ENCODE measurements at regions not wholly inside any gene's neighbourhood (a gene's known extent, or its start where the extent isn't known, plus 50 kb on each side); places are given as distances from the start of the nearest gene placed in this dataset.

GRCh38 chr4:29073571-29073970, 1646.6 kb upstream of the PCDH7 start:
- no peak for TF ChIP-seq GATA2 (IDR thresholded peaks at IDR 0.05; ENCODE audit: low read depth, low read length)
- TF ChIP-seq GATA3 (IDR thresholded peaks at IDR 0.05; ENCODE audit: low read depth, low read length): no peak

GRCh38 chr4:29075366-29075765, 1644.8 kb upstream of the PCDH7 start:
- TF ChIP-seq GATA2 (IDR thresholded peaks at IDR 0.05; ENCODE audit: low read depth, low read length): no peak

DNA sequence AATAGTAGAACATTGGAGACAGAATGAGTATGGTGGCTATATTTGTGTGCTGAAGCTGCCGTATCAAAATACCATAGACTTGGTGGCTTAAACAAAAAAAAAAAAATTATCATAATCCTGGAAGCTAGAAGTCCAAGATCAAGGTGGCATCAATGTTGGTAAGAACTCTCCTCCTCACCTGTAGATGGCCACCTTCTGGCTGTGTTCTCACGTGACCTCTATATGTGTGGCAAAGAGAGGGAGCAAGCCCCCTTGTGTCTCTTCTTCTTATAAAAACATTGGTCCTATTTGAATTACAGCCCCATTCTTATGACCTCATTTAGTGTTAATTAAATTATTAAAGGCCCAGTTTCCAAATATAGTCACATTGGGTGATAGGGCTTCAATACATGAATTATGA, 1640.9 kb upstream of the PCDH7 start:
- TF ChIP-seq GATA3 (IDR thresholded peaks at IDR 0.05; ENCODE audit: low read depth, low read length): no peak
- TF ChIP-seq GATA2 (IDR thresholded peaks at IDR 0.05; ENCODE audit: low read depth, low read length): no peak

GRCh38 chr4:29081234-29081955, 1638.8 kb upstream of the PCDH7 start:
- no peak for TF ChIP-seq GATA2 (IDR thresholded peaks at IDR 0.05; ENCODE audit: low read depth, low read length)
- TF ChIP-seq GATA3 (IDR thresholded peaks at IDR 0.05; ENCODE audit: low read depth, low read length): no peak

DNA sequence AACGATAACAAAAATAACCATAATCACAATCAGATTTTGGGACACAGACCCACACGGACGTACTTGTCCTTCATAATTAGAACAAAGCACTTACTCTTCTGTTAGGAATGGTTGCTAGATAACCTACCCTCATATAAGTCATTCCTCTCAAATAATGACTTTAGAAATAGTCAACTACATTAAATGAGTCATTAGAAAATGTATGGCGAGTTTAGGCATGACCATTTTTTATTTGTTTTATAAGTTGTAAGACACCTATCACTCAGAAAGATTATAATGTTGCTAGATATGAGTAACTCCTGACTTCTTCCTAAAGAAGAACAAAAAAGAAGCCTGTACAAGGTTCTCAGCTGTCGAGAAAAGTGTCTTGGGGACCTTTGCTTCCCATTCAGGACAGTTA, 1637.5 kb upstream of the PCDH7 start:
- TF ChIP-seq GATA2 (IDR thresholded peaks at IDR 0.05; ENCODE audit: low read depth, low read length): no peak
- TF ChIP-seq GATA3 (IDR thresholded peaks at IDR 0.05; ENCODE audit: low read depth, low read length): no peak

- TF ChIP-seq GATA3 (IDR thresholded peaks at IDR 0.05; ENCODE audit: low read depth, low read length) (no peak), GATA2 (IDR thresholded peaks at IDR 0.05; ENCODE audit: low read depth, low read length) (no peak)
Measured at GRCh38 chr4:29085748-29086147, 1634.4 kb upstream of the PCDH7 start.

- TF ChIP-seq GATA3 (IDR thresholded peaks at IDR 0.05; ENCODE audit: low read depth, low read length): no peak
- TF ChIP-seq GATA2 (IDR thresholded peaks at IDR 0.05; ENCODE audit: low read depth, low read length): no peak
Measured at GRCh38 chr4:29104694-29105093, 1615.5 kb upstream of the PCDH7 start.

- TF ChIP-seq GATA3 (IDR thresholded peaks at IDR 0.05; ENCODE audit: low read depth, low read length): no peak
- no peak for TF ChIP-seq GATA2 (IDR thresholded peaks at IDR 0.05; ENCODE audit: low read depth, low read length)
Measured at GRCh38 chr4:29113960-29114359, 1606.2 kb upstream of the PCDH7 start.

DNA sequence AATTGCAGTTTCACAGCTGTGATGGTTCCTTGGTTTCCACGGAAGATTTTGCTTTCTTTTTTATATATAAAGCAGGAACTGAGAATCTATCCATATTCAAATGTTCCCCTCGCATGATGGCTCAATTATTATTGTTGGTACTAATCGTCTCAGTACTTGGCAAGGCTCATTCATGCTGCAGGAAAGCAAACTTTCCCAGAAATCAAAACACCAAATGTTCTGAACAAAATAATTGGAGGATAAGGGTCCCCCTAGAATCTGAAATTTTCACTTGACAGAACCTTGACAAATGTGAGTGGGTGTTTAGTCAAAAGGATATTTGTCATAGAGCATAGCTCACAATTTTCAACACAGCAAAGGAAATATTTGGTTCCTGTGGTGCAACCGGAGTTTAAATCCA, 1598.6 kb upstream of the PCDH7 start:
- no peak for TF ChIP-seq GATA3 (IDR thresholded peaks at IDR 0.05; ENCODE audit: low read depth, low read length)
- no peak for TF ChIP-seq GATA2 (IDR thresholded peaks at IDR 0.05; ENCODE audit: low read depth, low read length)

DNA sequence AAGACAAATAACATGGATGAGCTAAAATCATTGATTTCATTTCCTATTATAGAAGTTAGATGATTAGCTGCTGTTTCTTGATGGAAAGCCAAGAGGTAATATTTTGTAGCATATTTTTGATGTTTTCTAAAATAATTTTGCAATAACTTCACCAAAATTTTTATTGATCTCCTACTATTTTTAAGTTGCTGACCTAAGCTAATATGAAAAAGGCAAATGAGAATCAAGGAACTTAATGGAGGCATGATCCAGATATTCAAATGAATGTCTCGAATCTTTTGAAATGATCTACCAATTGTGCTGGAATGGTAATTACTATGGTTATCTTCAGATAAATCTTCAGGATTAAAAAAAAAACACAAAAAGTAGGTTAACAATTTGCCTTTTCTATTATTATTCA, 1591.4 kb upstream of the PCDH7 start:
- TF ChIP-seq GATA3 (IDR thresholded peaks at IDR 0.05; ENCODE audit: low read depth, low read length) (no peak), GATA2 (IDR thresholded peaks at IDR 0.05; ENCODE audit: low read depth, low read length) (no peak)

- TF ChIP-seq GATA2 (IDR thresholded peaks at IDR 0.05; ENCODE audit: low read depth, low read length) (no peak), GATA3 (IDR thresholded peaks at IDR 0.05; ENCODE audit: low read depth, low read length) (no peak)
Measured at GRCh38 chr4:29131304-29131703, 1588.9 kb upstream of the PCDH7 start.

DNA sequence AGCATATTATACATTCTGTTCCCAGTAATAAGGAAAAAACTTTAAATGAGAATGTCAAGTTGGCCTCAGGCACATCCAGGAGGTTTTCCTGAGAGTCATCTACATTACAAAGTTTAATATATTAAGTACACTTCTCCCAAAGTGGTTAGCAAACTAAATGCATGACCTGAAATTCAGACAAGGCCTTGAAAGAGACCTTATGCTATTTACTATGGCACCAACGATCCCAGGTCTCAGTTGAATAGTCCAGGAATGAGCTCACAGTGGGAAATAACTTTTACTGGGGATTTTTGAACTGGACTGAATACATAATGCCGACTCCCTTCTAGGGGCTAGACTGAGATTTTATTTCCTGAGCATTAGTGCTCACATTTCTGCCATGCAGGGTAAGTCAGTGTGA, 1577.5 kb upstream of the PCDH7 start:
- no peak for TF ChIP-seq GATA2 (IDR thresholded peaks at IDR 0.05; ENCODE audit: low read depth, low read length)

DNA sequence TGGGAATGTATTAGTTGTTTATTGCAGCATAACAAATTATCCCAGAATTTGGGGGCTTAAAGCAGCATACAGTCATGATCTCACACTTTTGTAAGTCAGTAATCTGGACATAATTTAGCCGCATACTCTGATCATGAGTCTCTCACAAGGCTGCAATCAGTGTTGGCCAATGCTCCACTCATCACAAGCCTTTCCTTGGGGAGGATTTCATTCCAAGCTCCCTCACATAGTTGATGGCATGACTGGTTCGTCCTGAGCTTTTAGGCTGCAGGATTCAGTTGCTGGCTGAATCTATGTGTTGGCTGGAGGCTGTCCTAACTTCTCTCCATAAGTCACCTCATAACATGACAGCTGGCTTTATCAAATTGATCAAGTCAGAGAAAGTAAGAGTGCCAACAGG, 1568.6 kb upstream of the PCDH7 start:
- no peak for TF ChIP-seq GATA2 (IDR thresholded peaks at IDR 0.05; ENCODE audit: low read depth, low read length)
- TF ChIP-seq GATA3 (IDR thresholded peaks at IDR 0.05; ENCODE audit: low read depth, low read length): no peak

- TF ChIP-seq GATA3 (IDR thresholded peaks at IDR 0.05; ENCODE audit: low read depth, low read length) (no peak), GATA2 (IDR thresholded peaks at IDR 0.05; ENCODE audit: low read depth, low read length) (no peak)
Measured at GRCh38 chr4:29153642-29154041, 1566.5 kb upstream of the PCDH7 start.

DNA sequence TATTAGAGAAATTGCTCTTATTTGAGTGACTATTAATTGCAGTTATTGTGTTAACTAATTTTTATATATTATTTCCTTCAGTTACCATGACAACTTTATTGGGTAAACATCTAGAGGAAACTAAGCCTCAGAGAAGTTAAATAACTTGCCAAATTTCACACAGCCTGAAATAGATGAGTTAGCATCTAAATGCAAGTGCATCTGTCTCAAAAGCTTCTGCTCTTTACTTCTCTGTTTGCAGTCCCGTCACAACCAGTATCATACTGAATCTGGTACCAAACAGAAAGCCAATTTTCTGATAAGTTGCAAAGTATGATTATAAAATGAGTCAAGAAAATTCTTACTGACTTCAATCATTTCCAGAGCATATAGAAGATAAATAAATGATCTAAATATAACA, 1544.9 kb upstream of the PCDH7 start:
- TF ChIP-seq GATA2 (IDR thresholded peaks at IDR 0.05; ENCODE audit: low read depth, low read length) (no peak), GATA3 (IDR thresholded peaks at IDR 0.05; ENCODE audit: low read depth, low read length) (no peak)

DNA sequence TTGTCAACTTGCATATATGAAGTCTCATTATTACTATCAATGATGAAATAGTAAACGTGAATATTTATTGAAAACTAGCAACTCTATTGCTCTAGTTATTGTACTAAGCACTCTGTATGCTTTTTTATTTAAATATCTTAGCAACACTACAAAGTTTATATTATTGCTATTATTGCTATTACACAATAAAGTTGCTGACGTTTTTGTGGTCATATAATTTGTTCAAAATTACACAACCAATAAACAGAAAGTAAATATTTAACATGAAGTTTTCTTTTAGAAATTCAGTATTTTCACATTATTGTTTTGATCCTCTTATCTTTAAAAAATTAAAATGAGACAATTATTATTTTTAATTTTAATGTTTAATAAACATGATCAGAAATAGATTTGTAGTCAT, 1521.1 kb upstream of the PCDH7 start:
- TF ChIP-seq GATA3 (IDR thresholded peaks at IDR 0.05; ENCODE audit: low read depth, low read length) (no peak), GATA2 (IDR thresholded peaks at IDR 0.05; ENCODE audit: low read depth, low read length) (no peak)

Measured in SH-SY5Y (cell line).